SHP77 (cell line): ENCODE measurements at regions not wholly inside any gene's neighbourhood (a gene's known extent, or its start where the extent isn't known, plus 50 kb on each side); places are given as distances from the start of the nearest gene placed in this dataset.

Experiments
- DNase-seq, 2 experiments: peaks; one replicate each; lab custom pipeline; 2025; lab: John Stamatoyannopoulos, UW

- no peak for DNase-seq
Observed at GRCh38 chr11:45347348-45348082, 61.4 kb upstream of the SYT13 start.

GRCh38 chr11:45345491-45345890 lies 59.4 kb upstream of the SYT13 start:
- no peak for DNase-seq

DNA sequence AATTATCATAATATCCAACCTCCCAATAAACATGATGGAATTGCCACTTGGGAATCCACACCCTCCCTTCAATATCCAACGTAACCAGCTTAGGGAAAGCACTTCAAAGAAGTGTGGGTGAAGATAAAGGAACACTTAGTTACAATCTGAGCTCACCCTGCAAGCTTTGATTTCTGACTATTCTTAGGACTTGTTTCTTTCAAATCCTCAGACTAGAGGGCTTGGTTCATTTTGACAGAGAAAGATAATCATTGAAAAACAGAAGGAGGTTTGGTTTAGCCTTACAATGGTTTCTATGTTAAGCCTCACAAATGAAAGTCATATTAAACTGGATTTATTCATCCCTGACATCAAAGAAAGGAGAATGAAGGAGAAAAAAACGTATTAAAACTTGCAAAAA lies 57.9 kb upstream of the SYT13 start:
- DNase-seq: no peak

- DNase-seq: no peak
Observed at GRCh38 chr11:45343444-45343843, 57.3 kb upstream of the SYT13 start.

DNA sequence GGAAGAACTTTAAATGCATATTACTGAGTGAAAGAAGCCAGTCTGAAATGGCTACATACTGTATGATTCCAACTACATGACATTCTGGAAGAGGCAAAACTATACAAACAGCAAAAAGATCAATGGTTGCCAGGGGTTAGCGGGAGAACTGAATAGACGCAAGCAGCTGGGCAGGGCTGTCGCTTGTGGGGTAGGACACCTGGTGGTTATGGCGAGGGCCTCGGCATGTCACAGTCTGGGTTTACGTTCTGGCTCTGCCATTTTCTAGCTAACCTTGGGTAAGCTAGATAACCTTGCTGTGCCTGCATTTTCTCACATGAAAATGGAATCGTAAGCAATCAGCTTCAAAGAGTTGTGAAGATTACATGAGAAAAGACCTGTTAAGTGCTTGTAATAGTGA lies 55.2 kb upstream of the SYT13 start:
- peak; percentile 15 to 55 for DNase-seq

GRCh38 chr11:45339729-45340519 lies 53.8 kb upstream of the SYT13 start:
- DNase-seq: peak; percentile 96 to 97

DNA sequence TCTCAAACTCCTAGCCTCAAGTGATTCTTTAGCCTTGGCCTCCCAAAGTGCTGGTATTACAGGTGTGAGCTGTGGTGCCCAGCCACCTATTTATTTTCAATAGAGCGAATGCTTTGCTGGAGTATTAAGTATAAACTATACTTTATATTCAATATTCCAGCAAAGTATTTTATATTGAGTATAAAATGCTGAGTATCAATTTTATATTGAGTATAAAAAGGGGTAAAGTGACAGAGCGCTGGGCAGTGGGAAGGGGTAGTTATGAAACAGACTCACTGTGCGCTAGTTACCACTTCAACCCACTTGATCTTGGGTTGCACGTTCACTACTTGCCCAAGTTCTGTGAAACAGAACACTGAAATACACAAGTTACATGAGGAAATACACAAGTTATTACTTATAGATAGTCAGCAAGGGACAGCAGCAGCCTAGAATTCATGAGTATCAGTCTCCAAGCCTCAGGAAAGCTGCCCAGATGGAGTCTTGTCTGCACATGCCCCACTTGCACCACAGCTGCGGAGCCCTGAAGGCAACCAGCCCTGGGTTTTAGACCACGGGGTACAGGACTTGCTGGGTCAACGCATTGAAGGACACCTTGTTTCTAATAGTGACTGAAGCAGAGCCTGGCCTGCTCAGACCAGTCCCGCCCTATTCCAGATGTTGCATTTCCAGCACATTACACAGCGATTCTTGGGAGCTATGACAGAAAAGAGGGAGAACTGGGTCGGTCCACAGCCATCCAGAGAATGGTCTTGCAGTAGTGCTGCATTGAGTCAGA lies 51.6 kb upstream of the SYT13 start:
- no peak for DNase-seq

DNA sequence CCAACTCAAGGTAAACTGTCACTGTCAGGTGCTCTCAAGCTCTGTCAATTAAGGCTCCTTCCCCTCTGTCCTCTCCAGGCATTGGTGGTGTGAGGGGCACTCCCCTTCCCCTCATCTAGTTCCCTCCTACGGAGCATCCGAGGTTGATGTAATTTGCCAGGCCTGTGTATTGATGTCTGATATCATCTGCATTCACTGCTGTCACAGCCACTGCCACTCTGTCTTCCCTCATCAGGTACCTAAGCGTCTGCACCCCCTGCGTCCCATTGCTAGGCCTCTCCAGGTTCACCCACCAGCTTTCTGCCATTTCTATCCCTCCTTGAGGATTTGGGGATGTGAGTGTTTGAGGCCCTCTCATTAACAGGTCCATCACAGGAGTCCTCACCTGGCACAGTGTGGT lies 50.0 kb upstream of the SYT13 start:
- no peak for DNase-seq
